Esophagus (tissue), 2 donors: ENCODE measurements at regions not wholly inside any gene's neighbourhood (a gene's known extent, or its start where the extent isn't known, plus 50 kb on each side); places are given as distances from the start of the nearest gene placed in this dataset.

Experiments used
- H3K27ac ChIP-seq, 2 donors: one replicate each; pipeline ENCODE4 v1.5.1; 2013; ENCODE audit warnings: low read depth in 2 of 2, mild to moderate bottlenecking in 2 of 2, inconsistent platforms in 1 of 2, low read length in 1 of 2, moderate library complexity in 1 of 2
- H3K27me3 ChIP-seq, 2 donors: one replicate each; pipeline ENCODE4 v1.6.1; 2013; ENCODE audit warnings: low read length in 2 of 2, control low read depth in 1 of 2, mild to moderate bottlenecking in 1 of 2; ENCODE audit not compliant: insufficient read depth in 2 of 2, control insufficient read depth in 1 of 2
- H3K36me3 ChIP-seq, 2 donors: one replicate each; pipeline ENCODE4 v1.6.1; 2013; ENCODE audit warnings: low read length in 1 of 2; ENCODE audit not compliant: control insufficient read depth in 2 of 2, insufficient read depth in 2 of 2
- H3K4me1 ChIP-seq, 2 donors: one replicate each; pipeline ENCODE4 v1.6.1; 2013; ENCODE audit warnings: low read length in 1 of 2; ENCODE audit not compliant: control insufficient read depth in 2 of 2, insufficient read depth in 2 of 2
- H3K4me3 ChIP-seq, 2 donors: one replicate each; pipeline ENCODE4 v1.5.1; 2013; ENCODE audit warnings: low read length in 2 of 2, mild to moderate bottlenecking in 2 of 2, low read depth in 1 of 2, moderate library complexity in 1 of 2
- H3K9me3 ChIP-seq, 2 donors: one replicate each; pipeline ENCODE4 v1.6.1; 2013; ENCODE audit warnings: mild to moderate bottlenecking in 2 of 2, low read depth in 1 of 2, low read length in 1 of 2, moderate library complexity in 1 of 2; ENCODE audit not compliant: control insufficient read depth in 2 of 2, insufficient read depth in 1 of 2
- WGBS, 2 donors: extraction: QIAGEN DNeasy Blood & Tissue Kit; methylation state at CpG; one replicate each; pipeline ENCODE4 v1.1.7; 2013; 5-methylcytosine and 5-hydroxymethylcytosine counted together
- donor health status: healthy with polysubstance abuse.
- donor health status: Bipolar disorder and iron deficiency.

GRCh38 chr1:239253032-239253431 is 133.3 kb upstream of the CHRM3 start:
- no peaks in the 10 kb centered on the region for H3K36me3 ChIP-seq
- peaks cover 8 to 9% of the 10 kb centered on the region in 2 donors for H3K9me3 ChIP-seq
- WGBS, 2 donors: 19 to 29% methylated on average over 3 of the region's 3 CpGs
- no peak overlapping the region for H3K4me3 ChIP-seq
- H3K27me3 ChIP-seq: no peaks in the 10 kb centered on the region
- H3K27ac ChIP-seq: peak overlapping the region in 1 of 2 donors; percentile 52
- no peaks in the 10 kb centered on the region for H3K4me1 ChIP-seq

- Histone ChIP-seq H3K4me3 (no peak overlapping the region), H3K36me3 (no peaks in the 10 kb centered on the region), H3K27me3 (no peaks in the 10 kb centered on the region), H3K27ac (no peak overlapping the region), H3K4me1 (no peaks in the 10 kb centered on the region), H3K9me3 (peaks cover 0 to 1% of the 10 kb centered on the region in 2 donors)
- 71 to 75% methylated on average over 5 of the region's 5 CpGs for WGBS, 2 donors
These were observed 135.9 kb upstream of the CHRM3 start for GRCh38 chr1:239250353-239251035.

GRCh38 chr1:239247285-239247684 is 139.1 kb upstream of the CHRM3 start:
- H3K36me3 ChIP-seq: no peaks in the 10 kb centered on the region
- no peak overlapping the region for H3K4me3 ChIP-seq
- H3K9me3 ChIP-seq: no peaks in the 10 kb centered on the region
- no peak overlapping the region for H3K27ac ChIP-seq
- H3K4me1 ChIP-seq: no peaks in the 10 kb centered on the region
- no peaks in the 10 kb centered on the region for H3K27me3 ChIP-seq

- WGBS, 2 donors: 90 to 92% methylated on average over 2 of the region's 2 CpGs
- no peaks in the 10 kb centered on the region for H3K9me3 ChIP-seq
- no peaks in the 10 kb centered on the region for H3K4me1 ChIP-seq
- H3K27ac ChIP-seq: no peak overlapping the region
- no peaks in the 10 kb centered on the region for H3K27me3 ChIP-seq
- H3K4me3 ChIP-seq: no peak overlapping the region
- no peaks in the 10 kb centered on the region for H3K36me3 ChIP-seq
These were observed 142.3 kb upstream of the CHRM3 start for GRCh38 chr1:239244084-239244483.

GRCh38 chr1:239243006-239243405 is 143.4 kb upstream of the CHRM3 start:
- Histone ChIP-seq H3K27me3 (no peaks in the 10 kb centered on the region), H3K9me3 (no peaks in the 10 kb centered on the region)

GRCh38 chr1:239242404-239242803 is 144.0 kb upstream of the CHRM3 start:
- Histone ChIP-seq H3K4me3 (no peak overlapping the region), H3K27ac (no peak overlapping the region), H3K36me3 (no peaks in the 10 kb centered on the region), H3K9me3 (no peaks in the 10 kb centered on the region), H3K27me3 (no peaks in the 10 kb centered on the region), H3K4me1 (no peaks in the 10 kb centered on the region)

More at GRCh38 chr1:239243006-239243405, 143.4 kb upstream of the CHRM3 start:
- H3K36me3 ChIP-seq: no peaks in the 10 kb centered on the region
- WGBS, 2 donors: 73 to 75% methylated on average over 2 of the region's 2 CpGs
- H3K4me3 ChIP-seq: no peak overlapping the region
- no peaks in the 10 kb centered on the region for H3K4me1 ChIP-seq
- H3K27ac ChIP-seq: no peak overlapping the region

GRCh38 chr1:239240736-239241135 is 145.6 kb upstream of the CHRM3 start:
- H3K9me3 ChIP-seq: no peaks in the 10 kb centered on the region
- no peak overlapping the region for H3K27ac ChIP-seq
- H3K4me3 ChIP-seq: no peak overlapping the region
- WGBS, 2 donors: 85 to 86% methylated on average over 3 of the region's 3 CpGs
- H3K4me1 ChIP-seq: no peaks in the 10 kb centered on the region
- H3K36me3 ChIP-seq: no peaks in the 10 kb centered on the region
- no peaks in the 10 kb centered on the region for H3K27me3 ChIP-seq

GRCh38 chr1:239239529-239239928 is 146.8 kb upstream of the CHRM3 start:
- Histone ChIP-seq H3K27me3 (no peaks in the 10 kb centered on the region), H3K36me3 (no peaks in the 10 kb centered on the region), H3K9me3 (no peaks in the 10 kb centered on the region), H3K4me1 (no peaks in the 10 kb centered on the region), H3K4me3 (no peak overlapping the region), H3K27ac (no peak overlapping the region)

- no peaks in the 10 kb centered on the region for H3K36me3 ChIP-seq
- H3K4me1 ChIP-seq: no peaks in the 10 kb centered on the region
- H3K9me3 ChIP-seq: no peaks in the 10 kb centered on the region
- WGBS, 2 donors: 86 to 93% methylated on average over 9 of the region's 9 CpGs
- no peak overlapping the region for H3K4me3 ChIP-seq
- no peak overlapping the region for H3K27ac ChIP-seq
- H3K27me3 ChIP-seq: no peaks in the 10 kb centered on the region
These were observed 148.5 kb upstream of the CHRM3 start for GRCh38 chr1:239237912-239238311.

GRCh38 chr1:239233626-239234025 is 152.7 kb upstream of the CHRM3 start:
- Histone ChIP-seq H3K9me3 (no peaks in the 10 kb centered on the region), H3K4me1 (no peaks in the 10 kb centered on the region)
- 48 to 59% methylated on average over 2 of the region's 2 CpGs for WGBS, 2 donors

More at GRCh38 chr1:239233626-239234025, 152.7 kb upstream of the CHRM3 start:
- no peaks in the 10 kb centered on the region for H3K27me3 ChIP-seq
- H3K4me3 ChIP-seq: no peak overlapping the region
- H3K27ac ChIP-seq: no peak overlapping the region
- H3K36me3 ChIP-seq: no peaks in the 10 kb centered on the region
